GM19351 (cell line): ENCODE measurements at regions not wholly inside any gene's neighbourhood (a gene's known extent, or its start where the extent isn't known, plus 50 kb on each side); places are given as distances from the start of the nearest gene placed in this dataset.
A peak's percentile ranks its signal among the peaks of the same experiment; 100 is the strongest.
"Not testable (repeated sequence)": the region's sequence is repeated elsewhere in the genome, so short reads cannot be mapped to it uniquely, and the experiment has no call there.

Experiments
- ATAC-seq: cut with Tn5 transposase; IDR thresholded peaks from one replicate; pipeline ENCODE4 v1.9.1; 2021; ENCODE audit warnings: mild to moderate bottlenecking, moderate library complexity; ENCODE audit not compliant: unreplicated experiment

- not testable (repeated sequence) for ATAC-seq
Observed at GRCh38 chr20:40889266-40889665, 139.4 kb upstream of the TOP1 start.

DNA sequence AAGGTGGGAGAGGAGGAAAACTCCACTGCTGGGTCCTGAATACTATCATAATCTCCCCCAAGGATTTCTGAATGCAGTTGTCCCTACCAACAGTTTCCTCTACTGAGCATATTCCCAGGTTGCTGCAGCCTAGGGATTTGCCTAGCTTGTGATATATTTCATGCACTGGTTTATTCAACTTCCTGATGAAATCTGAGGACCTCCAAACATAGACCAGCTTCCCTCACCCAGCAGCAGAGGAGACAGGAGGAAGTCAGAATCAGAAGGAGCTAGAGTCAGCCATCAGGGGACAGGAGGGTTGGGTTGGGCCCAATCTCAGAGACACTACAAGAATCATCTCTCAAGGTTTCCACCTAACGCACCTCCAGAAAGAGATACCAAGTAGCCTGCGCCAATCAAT, 138.4 kb upstream of the TOP1 start:
- no peak for ATAC-seq

DNA sequence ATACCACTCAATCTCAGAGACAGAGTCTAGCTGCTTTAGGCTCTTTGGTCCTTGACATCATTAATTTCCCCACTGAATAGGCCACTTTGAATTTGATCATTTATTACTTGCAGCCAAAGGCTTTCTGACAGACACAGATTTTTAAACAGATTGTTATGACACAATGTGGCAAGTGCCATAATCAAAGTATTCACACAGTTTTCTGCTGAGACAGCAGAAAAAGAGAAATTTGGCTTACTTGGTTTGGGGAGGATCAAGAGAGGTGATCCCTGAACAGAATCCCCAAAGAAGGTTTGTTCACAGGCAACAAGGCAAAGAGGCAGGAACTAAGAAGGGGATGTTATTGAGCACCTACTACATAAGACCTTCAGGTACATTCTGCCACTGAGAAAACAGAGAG, 138.0 kb upstream of the TOP1 start:
- no peak for ATAC-seq

- ATAC-seq = no peak
Observed at GRCh38 chr20:40891351-40891750, 137.3 kb upstream of the TOP1 start.

DNA sequence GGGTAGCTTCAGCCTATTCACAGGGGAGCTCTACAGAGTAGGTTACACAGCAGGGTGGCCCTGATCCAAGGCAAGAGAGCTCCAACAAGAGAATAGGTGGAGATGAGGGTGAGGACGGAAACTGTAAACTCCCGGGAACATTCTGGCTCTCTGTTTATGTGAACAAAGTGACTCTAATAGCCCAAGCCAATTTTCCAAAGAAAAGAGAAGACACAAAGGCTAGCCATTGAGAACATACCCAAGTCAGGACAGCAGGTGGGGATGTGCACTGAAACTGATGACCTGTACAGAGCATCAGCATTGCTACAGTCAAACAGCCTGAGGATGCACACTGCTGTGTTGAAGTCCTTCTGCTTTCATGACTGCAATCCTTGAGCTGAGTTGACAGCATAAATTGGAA, 136.0 kb upstream of the TOP1 start:
- ATAC-seq = no peak

DNA sequence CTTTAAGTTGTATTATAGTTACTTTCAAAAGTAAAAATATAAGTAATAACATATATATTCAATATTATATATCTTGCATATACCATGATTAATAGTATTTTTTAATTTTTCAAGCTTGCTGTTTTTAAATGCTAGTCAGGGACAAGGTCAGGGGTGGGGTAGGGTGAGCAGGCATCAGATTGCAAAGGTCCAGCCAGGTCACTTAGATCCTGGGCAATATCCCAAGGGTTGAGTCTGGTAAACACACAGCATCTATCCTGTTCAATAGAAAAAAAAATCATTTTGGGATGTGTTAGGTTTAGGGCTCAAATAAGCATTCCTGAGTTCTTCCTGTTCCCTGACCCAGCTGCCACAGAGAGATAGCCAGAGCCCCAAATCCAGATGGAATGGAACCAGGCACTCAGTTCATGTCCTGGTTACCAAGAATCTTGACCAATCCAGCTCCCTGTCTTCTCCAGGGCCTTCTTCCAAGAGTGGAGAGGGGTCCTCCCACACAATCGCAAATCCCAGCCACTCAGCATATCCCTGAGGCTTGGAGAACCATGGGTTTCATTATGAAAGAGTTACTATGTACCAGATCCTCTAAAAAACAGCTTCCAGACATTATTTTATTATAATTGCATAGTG, 134.9 kb upstream of the TOP1 start:
- no peak for ATAC-seq

- ATAC-seq = no peak
Observed at GRCh38 chr20:40894237-40894630, 134.4 kb upstream of the TOP1 start.

- no peak for ATAC-seq
Observed at GRCh38 chr20:40895182-40895581, 133.4 kb upstream of the TOP1 start.

GRCh38 chr20:40896814-40897700, 131.6 kb upstream of the TOP1 start:
- no peak for ATAC-seq

- ATAC-seq = no peak
Observed at GRCh38 chr20:40899344-40899743, 129.3 kb upstream of the TOP1 start.

DNA sequence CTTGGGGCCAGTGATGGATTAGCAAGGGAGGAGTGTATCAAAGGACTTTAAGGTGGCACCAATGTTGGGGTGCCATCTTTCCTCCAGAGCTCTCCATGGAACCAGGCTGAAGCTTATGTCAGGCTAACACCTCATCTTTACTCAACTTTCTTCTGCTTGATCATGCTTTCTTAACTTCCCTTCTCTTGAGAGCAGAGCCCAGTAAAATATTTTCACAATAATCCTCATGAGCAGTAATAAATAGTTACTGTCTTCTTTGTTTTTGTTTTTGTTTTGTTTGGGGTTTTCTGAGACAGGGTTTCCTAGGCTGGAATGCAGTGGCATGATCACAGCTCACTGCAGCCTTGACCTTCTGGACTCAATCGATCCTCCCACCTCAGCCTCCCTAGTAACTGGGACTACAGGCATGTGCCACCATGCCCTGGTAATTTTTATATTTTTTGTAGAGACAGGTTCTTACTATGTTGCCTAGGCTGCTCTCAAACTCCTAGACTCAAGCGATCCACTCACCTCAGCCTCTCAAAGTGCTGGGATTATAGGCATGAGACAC, 127.9 kb upstream of the TOP1 start:
- no peak for ATAC-seq

GRCh38 chr20:40902661-40903060, 126.0 kb upstream of the TOP1 start:
- no peak for ATAC-seq

DNA sequence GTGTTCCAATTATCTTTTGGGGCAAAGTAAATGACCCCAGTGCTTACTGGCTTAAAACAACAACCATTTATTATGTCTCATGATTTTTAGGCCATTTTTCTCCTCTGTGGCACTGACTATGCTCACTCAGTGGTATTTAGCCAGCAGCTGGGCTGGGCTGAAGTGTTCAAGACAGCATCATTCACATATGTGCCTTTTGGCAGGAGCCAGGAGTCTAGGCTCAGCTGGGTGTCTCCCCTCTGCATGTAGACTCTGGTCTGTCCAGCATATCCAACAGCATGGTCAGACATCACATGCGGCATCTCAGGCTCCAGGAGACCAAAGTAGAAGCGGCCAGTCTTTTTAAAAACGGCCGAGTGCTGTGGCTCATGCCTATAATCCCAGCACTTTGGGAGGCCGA, 120.3 kb upstream of the TOP1 start:
- ATAC-seq = no peak

GRCh38 chr20:40909489-40909888, 119.1 kb upstream of the TOP1 start:
- not testable (repeated sequence) for ATAC-seq

DNA sequence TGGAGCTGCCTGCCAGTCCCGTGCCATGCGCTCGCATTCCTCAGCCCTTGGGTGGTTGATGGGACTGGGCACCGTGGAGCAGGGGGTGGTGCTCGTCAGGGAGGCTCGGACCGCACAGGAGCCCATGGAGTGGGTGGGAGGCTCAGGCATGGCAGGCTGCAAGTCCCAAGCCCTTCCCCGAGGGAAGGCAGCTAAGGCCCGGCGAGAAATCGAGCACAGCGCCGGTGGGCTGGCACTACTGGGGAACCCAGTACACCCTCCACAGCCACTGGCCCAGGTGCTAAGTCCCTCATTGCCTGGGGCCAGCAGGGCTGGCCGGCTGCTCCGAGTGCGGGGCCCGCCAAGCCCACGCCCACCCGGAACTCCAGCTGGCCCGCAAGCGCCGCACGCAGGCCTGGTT, 118.2 kb upstream of the TOP1 start:
- ATAC-seq = not testable (repeated sequence)

DNA sequence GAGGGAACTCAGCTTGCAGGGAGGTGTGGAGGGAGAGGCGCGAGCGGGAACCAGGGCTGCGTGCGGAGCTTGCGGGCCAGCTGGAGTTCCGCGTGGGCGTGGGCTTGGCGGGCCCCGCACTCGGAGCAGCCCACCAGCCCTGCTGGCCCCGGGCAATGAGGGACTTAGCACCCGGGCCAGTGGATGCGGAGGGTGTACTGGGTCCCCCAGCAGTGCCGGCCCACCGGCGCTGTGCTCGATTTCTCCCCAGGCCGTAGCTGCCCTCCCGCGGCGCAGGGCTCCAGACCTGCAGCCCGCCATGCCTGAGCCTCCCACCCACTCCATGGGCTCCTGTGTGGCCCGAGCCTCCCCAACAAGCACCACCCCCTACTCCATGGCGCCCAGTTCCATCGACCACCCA, 117.5 kb upstream of the TOP1 start:
- ATAC-seq = not testable (repeated sequence)

- ATAC-seq = no peak
Observed at GRCh38 chr20:40913224-40914185, 115.1 kb upstream of the TOP1 start.

GRCh38 chr20:40915756-40916155, 112.9 kb upstream of the TOP1 start:
- ATAC-seq = no peak

DNA sequence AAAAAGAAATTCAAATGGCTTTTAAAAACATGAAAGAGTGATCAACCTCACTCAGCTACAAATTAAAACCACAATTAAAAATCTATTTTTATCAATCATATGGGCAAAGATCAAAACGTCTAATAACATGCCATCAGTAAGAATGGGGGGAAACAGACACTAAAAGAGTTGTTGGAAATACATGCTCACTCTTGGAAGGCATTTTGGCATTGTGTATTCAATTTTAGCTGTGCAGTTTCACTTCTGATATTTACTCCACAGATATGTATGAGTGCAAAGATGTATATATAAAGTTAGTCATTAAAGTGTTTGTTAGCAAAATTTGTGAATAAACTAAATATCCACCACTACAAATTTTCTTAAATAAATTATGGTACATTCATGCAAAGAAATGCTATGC, 112.3 kb upstream of the TOP1 start:
- no peak for ATAC-seq

DNA sequence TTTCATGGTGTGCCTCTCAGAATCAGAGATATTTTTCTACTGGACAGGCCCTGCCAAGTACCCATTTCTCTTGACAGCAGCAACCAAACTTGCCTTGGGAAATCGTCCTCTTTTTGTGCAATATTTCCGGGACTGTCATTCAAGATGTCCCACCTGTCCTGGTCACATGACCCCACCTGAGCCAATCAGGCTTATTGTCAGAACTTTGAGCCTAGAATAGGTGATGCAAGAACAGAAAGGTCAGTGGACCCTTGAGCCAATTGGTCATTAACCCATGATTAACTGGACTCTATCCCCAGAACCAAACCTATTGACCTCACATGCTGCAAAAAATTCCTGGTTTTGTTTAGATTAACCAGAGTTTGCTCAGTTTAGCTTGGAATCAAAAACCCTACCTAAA, 108.3 kb upstream of the TOP1 start:
- ATAC-seq = no peak

DNA sequence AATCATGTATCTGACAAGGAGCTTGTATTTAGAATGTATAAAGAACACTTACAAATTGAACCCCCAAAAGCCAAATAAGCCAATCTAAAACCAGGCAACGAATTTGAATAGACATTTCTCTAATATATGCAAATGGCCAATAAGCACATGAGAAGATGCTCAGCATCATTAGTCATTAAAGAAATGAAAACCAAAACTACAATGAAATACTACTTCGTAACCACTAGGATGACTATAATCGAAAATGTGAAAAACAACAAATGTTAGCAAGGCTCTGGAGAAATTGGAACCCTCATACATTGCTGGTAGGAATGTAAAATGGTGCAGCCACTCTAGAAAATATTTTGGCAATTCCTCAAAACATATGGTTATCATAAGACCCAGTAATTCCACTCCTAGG, 105.8 kb upstream of the TOP1 start:
- peak; percentile 58 for ATAC-seq
